ENCODE measurements at regions not wholly inside any gene's neighbourhood (a gene's known extent, or its start where the extent isn't known, plus 50 kb on each side); places are given as distances from the start of the nearest gene placed in this dataset.

DNA sequence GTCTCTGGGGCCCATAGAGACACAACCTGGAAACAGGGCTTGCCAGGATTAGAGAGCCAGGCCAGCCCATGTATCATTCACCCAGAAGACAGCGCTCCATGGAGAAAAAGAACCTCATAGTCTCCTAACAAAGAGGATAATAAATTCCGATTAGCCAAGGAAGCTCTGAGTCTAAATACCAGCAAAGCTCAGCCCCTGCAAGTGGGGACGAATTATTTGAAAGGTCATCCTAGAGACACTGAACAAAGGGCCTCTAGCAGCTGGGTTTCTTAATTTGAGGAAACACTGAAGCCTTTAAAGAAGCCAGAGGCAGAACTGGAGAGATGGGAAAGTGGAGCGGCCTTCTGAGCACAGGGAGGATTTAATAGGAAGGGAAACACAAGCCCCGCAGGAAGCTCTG, 287.1 kb upstream of the ZNF462 start:
- H3K36me3 ChIP-seq: no peaks in the 10 kb centered on the region
- H3K4me3 ChIP-seq: no peak overlapping the region
- no peaks in the 10 kb centered on the region for H3K27me3 ChIP-seq
- TF ChIP-seq POLR2A (IDR thresholded peaks at IDR 0.05): no peak
- TF ChIP-seq CTCF (IDR thresholded peaks at IDR 0.05): no peak
- DNase-seq: no peak
- peaks cover 0 to 3% (median 0%) of the 10 kb centered on the region in 4 donors for H3K9me3 ChIP-seq
- no peaks in the 10 kb centered on the region for H3K4me1 ChIP-seq
- H3K27ac ChIP-seq: no peak overlapping the region

DNA sequence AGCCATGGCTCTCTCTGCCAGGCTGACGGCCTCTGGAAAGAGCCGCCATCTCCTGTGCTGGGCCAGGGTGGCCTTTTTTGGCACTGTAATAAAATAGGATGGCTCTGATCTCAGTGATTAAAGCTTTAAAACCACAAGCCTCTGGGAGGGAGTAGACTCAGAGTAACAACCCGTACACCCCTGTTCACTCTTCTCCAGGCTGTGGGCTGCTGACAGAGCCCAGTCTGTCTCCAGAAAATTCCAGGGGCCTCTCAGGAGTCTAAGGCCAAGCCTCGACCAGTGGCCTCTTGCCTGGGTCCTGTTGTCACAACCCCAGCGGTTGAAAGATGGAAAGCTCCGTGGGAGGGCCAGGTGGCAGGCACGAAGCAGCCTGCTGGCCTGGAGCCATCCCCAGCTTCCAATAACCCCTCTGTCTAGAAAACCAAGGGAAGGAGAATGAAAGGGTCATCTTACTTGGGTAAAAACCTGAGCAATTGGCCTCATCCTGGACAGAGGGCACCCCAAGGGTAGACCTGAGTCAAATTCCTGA, 286.7 kb upstream of the ZNF462 start:
- no peaks in the 10 kb centered on the region for H3K36me3 ChIP-seq
- TF ChIP-seq POLR2A (IDR thresholded peaks at IDR 0.05): no peak
- no peak for TF ChIP-seq CTCF (IDR thresholded peaks at IDR 0.05)
- H3K27ac ChIP-seq: no peak overlapping the region

GRCh38 chr9:106577121-106577520, 285.8 kb upstream of the ZNF462 start:
- DNase-seq: no peak
- Histone ChIP-seq H3K27me3 (no peaks in the 10 kb centered on the region), H3K9me3 (peaks cover 0 to 3% (median 0%) of the 10 kb centered on the region in 4 donors), H3K27ac (no peak overlapping the region), H3K36me3 (no peaks in the 10 kb centered on the region), H3K4me1 (no peaks in the 10 kb centered on the region), H3K4me3 (no peak overlapping the region)
- no peak for TF ChIP-seq POLR2A (IDR thresholded peaks at IDR 0.05)
- TF ChIP-seq CTCF (IDR thresholded peaks at IDR 0.05): no peak

More for the DNA sequence above, 286.7 kb upstream of the ZNF462 start:
- Histone ChIP-seq H3K27me3 (no peaks in the 10 kb centered on the region), H3K4me1 (no peaks in the 10 kb centered on the region), H3K9me3 (peaks cover 0 to 3% (median 0%) of the 10 kb centered on the region in 4 donors), H3K4me3 (no peak overlapping the region)
- DNase-seq: no peak

GRCh38 chr9:106580546-106580945, 282.4 kb upstream of the ZNF462 start:
- Histone ChIP-seq H3K9me3 (peaks cover 0 to 3% (median 0%) of the 10 kb centered on the region in 4 donors), H3K4me3 (no peak overlapping the region), H3K36me3 (no peaks in the 10 kb centered on the region), H3K27ac (no peak overlapping the region), H3K4me1 (no peaks in the 10 kb centered on the region), H3K27me3 (no peaks in the 10 kb centered on the region)
- DNase-seq: no peak
- TF ChIP-seq POLR2A (IDR thresholded peaks at IDR 0.05): no peak
- no peak for TF ChIP-seq CTCF (IDR thresholded peaks at IDR 0.05)

DNA sequence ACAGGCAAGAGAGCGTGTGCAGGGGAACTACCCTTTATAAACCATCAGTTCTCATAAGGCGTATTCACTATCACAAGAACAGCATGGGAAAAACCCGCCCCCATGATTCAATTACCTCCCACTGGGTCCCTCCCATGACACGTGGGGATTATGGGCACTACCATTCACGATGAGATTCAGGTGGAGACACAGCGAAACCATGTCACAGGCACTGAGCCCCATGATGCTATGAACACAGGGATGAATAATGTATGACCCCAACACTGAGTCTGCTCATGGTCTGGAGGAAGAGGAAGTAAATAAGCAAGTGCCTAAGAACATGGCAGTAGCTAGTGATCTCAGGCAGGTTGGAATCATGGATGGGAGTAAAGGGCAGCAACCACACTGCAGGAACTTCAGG, 281.0 kb upstream of the ZNF462 start:
- Histone ChIP-seq H3K27ac (no peak overlapping the region), H3K4me3 (no peak overlapping the region), H3K27me3 (no peaks in the 10 kb centered on the region), H3K4me1 (no peaks in the 10 kb centered on the region), H3K9me3 (peaks cover 0 to 3% (median 0%) of the 10 kb centered on the region in 4 donors), H3K36me3 (no peaks in the 10 kb centered on the region)
- no peak for DNase-seq
- TF ChIP-seq POLR2A (IDR thresholded peaks at IDR 0.05) (no peak), CTCF (IDR thresholded peaks at IDR 0.05) (no peak)

GRCh38 chr9:106583751-106584150, 279.2 kb upstream of the ZNF462 start:
- H3K27ac ChIP-seq: no peak overlapping the region
- H3K4me1 ChIP-seq: no peaks in the 10 kb centered on the region
- H3K9me3 ChIP-seq: no peaks in the 10 kb centered on the region
- H3K36me3 ChIP-seq: no peaks in the 10 kb centered on the region
- DNase-seq: no peak
- TF ChIP-seq CTCF (IDR thresholded peaks at IDR 0.05): no peak
- TF ChIP-seq POLR2A (IDR thresholded peaks at IDR 0.05): no peak
- no peak overlapping the region for H3K4me3 ChIP-seq
- no peaks in the 10 kb centered on the region for H3K27me3 ChIP-seq

All from Peyer's patch (tissue), 4 donors.